OCI-LY3 (cell line): ENCODE measurements at regions not wholly inside any gene's neighbourhood (a gene's known extent, or its start where the extent isn't known, plus 50 kb on each side); places are given as distances from the start of the nearest gene placed in this dataset.
A peak's percentile ranks its signal among the peaks of the same experiment; 100 is the strongest.

ENCODE experiments used
- H2AFZ ChIP-seq: fragments of 200-600, 300-600 bp; shearing (Covaris generic); 2 replicates; pipeline ENCODE4 v1.6.0; 2014; ENCODE audit warnings: antibody characterized with exemption, low read depth, low read length
- H3K27ac ChIP-seq: fragments of 200-600, 300-600 bp; sonication (generic); 2 replicates; pipeline ENCODE4 v1.5.1; 2014; ENCODE audit warnings: mild to moderate bottlenecking, low read length, moderate library complexity, mixed read lengths
- H3K27me3 ChIP-seq: fragments of 200-600, 300-600 bp; sonication (generic); 2 replicates; pipeline ENCODE4 v1.6.1; 2014; ENCODE audit warnings: low read depth, low read length, mixed read lengths
- H3K36me3 ChIP-seq: fragments of 200-600, 300-600 bp; sonication (generic); replicated peaks from 2 replicates; pipeline ENCODE3; 2014; ENCODE audit warnings: low read depth, low read length, mixed read lengths
- H3K4me1 ChIP-seq: fragments of 300-600, 200-600 bp; sonication (generic); 2 replicates; pipeline ENCODE4 v1.6.1; 2014; ENCODE audit warnings: low read length, mixed read lengths
- H3K4me2 ChIP-seq: fragments of 200-600, 300-600 bp; sonication (generic); 2 replicates; pipeline ENCODE4 v1.6.1; 2014; ENCODE audit warnings: low read length, mixed read lengths
- H3K4me3 ChIP-seq: fragments of 300-600, 200-600 bp; sonication (generic); 2 replicates; pipeline ENCODE4 v1.5.1; 2014; ENCODE audit warnings: antibody characterized with exemption, mild to moderate bottlenecking, low read length, moderate library complexity
- H3K79me2 ChIP-seq: fragments of 300-600, 200-600 bp; shearing (Covaris generic); 2 replicates; pipeline ENCODE4 v1.6.1; 2014; ENCODE audit warnings: mild to moderate bottlenecking, low read length, mixed read lengths
- H3K9ac ChIP-seq: fragments of 300-600, 200-600 bp; shearing (Covaris generic); 2 replicates; pipeline ENCODE4 v1.6.0; 2014; ENCODE audit warnings: mild to moderate bottlenecking, low read length, moderate library complexity
- H3K9me3 ChIP-seq: fragments of 200-600, 300-600 bp; shearing (Covaris generic); 2 replicates; pipeline ENCODE4 v1.6.1; 2014; ENCODE audit warnings: low read length, mixed read lengths; ENCODE audit not compliant: insufficient read depth
- H4K20me1 ChIP-seq: fragments of 200-600, 300-600 bp; sonication (generic); 2 replicates; pipeline ENCODE4 v1.6.1; 2016; ENCODE audit warnings: low read length, mixed read lengths; ENCODE audit not compliant: insufficient read depth
- CTCF ChIP-seq: fragments of 200-600, 300-600 bp; sonication (generic); IDR thresholded peaks from 2 replicates; pipeline ENCODE4 v1.5.1; 2014; ENCODE audit warnings: antibody characterized with exemption, low read length, low read depth
- EZH2phosphoT487 ChIP-seq: fragments of 200-600 bp; shearing (Covaris generic); IDR thresholded peaks from 2 replicates; pipeline ENCODE4 v1.6.1; 2018; ENCODE audit warnings: antibody characterized with exemption, mixed run types, low read depth

GRCh38 chr4:17120761-17121160, 222.3 kb upstream of the LDB2 start:
- Histone ChIP-seq H3K4me3 (no peak overlapping the region), H3K9ac (no peak overlapping the region), H3K36me3 (no peaks in the 10 kb centered on the region), H2AFZ (no peak overlapping the region), H3K27ac (no peak overlapping the region), H4K20me1 (no peaks in the 10 kb centered on the region), H3K27me3 (no peaks in the 10 kb centered on the region), H3K4me1 (no peaks in the 10 kb centered on the region), H3K79me2 (no peaks in the 10 kb centered on the region), H3K9me3 (no peaks in the 10 kb centered on the region), H3K4me2 (no peak overlapping the region)
- TF ChIP-seq CTCF (no peak), EZH2phosphoT487 (no peak)

DNA sequence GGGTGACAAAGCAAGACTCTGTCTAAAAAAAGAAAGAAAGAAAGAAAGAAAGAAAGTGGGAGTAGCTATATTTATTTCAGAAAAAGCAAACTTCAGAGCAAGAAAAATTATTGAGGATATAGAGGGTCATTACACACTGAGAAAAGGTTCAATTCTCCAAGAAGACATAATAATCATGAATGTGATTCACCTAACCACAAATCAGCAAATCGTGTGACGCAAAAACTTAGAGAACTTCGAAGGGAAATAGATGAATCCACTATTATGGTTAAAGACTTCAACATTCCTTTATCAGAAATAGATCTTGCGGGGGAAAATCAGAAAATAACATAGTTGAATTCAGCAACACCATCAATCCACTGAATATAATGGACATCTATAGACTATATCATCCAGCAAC, 219.3 kb upstream of the LDB2 start:
- Histone ChIP-seq H3K4me1 (no peaks in the 10 kb centered on the region), H2AFZ (no peak overlapping the region), H3K4me2 (no peak overlapping the region), H3K27ac (no peak overlapping the region), H3K36me3 (no peaks in the 10 kb centered on the region), H3K27me3 (no peaks in the 10 kb centered on the region), H4K20me1 (no peaks in the 10 kb centered on the region), H3K9ac (no peak overlapping the region), H3K4me3 (no peak overlapping the region), H3K79me2 (no peaks in the 10 kb centered on the region), H3K9me3 (no peaks in the 10 kb centered on the region)
- TF ChIP-seq CTCF (no peak), EZH2phosphoT487 (no peak)

DNA sequence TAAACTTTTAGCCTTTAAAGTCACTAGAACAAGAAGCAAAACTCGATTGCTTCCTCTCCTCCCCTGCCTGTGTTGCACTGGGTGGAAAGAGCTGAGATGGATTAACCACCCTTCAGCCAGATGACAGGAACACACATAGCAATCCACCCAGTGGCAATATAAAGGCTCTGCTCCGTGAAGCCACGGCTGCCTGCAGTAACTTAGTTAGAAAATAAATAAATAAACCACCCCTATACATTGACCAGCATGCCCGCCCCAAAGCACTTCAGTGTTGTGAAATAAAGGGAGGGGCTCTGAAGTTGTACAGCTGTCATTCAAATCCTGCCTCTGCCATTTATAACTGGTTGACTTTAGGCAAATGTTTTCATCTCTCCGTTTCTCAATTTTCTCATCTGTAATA, 217.1 kb upstream of the LDB2 start:
- Histone ChIP-seq H3K4me1 (no peaks in the 10 kb centered on the region), H2AFZ (no peak overlapping the region), H3K27me3 (no peaks in the 10 kb centered on the region), H3K27ac (no peak overlapping the region), H3K4me3 (no peak overlapping the region), H4K20me1 (no peaks in the 10 kb centered on the region), H3K79me2 (no peaks in the 10 kb centered on the region), H3K36me3 (no peaks in the 10 kb centered on the region), H3K9me3 (no peaks in the 10 kb centered on the region), H3K9ac (no peak overlapping the region), H3K4me2 (no peak overlapping the region)
- no peak for TF ChIP-seq EZH2phosphoT487
- TF ChIP-seq CTCF: no peak

GRCh38 chr4:17112292-17112659, 213.8 kb upstream of the LDB2 start:
- Histone ChIP-seq H3K4me1 (no peaks in the 10 kb centered on the region), H2AFZ (no peak overlapping the region; the same call in 1 of the 2 replicates), H4K20me1 (no peaks in the 10 kb centered on the region), H3K27me3 (no peaks in the 10 kb centered on the region), H3K4me2 (no peak overlapping the region), H3K27ac (no peak overlapping the region), H3K36me3 (no peaks in the 10 kb centered on the region), H3K4me3 (no peak overlapping the region), H3K79me2 (no peaks in the 10 kb centered on the region), H3K9ac (no peak overlapping the region), H3K9me3 (no peaks in the 10 kb centered on the region)
- peak; percentile 56 for TF ChIP-seq CTCF
- TF ChIP-seq EZH2phosphoT487: no peak
